K562 (cell line): ENCODE measurements at regions not wholly inside any gene's neighbourhood (a gene's known extent, or its start where the extent isn't known, plus 50 kb on each side); places are given as distances from the start of the nearest gene placed in this dataset.

Experiments used
- BACH1 ChIP-seq: fragments of 200-800 bp; sonication (Bioruptor generic); IDR thresholded peaks from 2 replicates; pipeline ENCODE4 v1.6.1; 2016; ENCODE audit warnings: missing genetic modification characterization, missing compliant biosample characterization
- BDP1 ChIP-seq: IDR thresholded peaks from 3 replicates; pipeline ENCODE4 v1.6.1; 2011; ENCODE audit not compliant: insufficient read length, insufficient read depth
- ESRRA ChIP-seq: fragments of 450-650 bp; IDR thresholded peaks from 2 replicates; pipeline ENCODE4 v1.6.1; 2014; ENCODE audit warnings: low read depth, mild to moderate bottlenecking, moderate library complexity, borderline replicate concordance
- HDAC1 ChIP-seq, 2 experiments: fragments of 450-650 bp; IDR thresholded peaks; 2 replicates each; pipeline ENCODE4 v1.6.1; 2016 to 2017; ENCODE audit warnings: inconsistent platforms in 1 of 2, mild to moderate bottlenecking in 1 of 2, moderate library complexity in 1 of 2
- HDAC2 ChIP-seq: fragments of 450-650 bp; IDR thresholded peaks from 2 replicates; pipeline ENCODE4 v1.6.1; 2016; ENCODE audit warnings: mild to moderate bottlenecking
- HOXB6 ChIP-seq: fragments of 250-450 bp; sonication (Bioruptor Pico); IDR thresholded peaks from 2 replicates; pipeline ENCODE4 v1.5.1; 2022; ENCODE audit warnings: mild to moderate bottlenecking, borderline replicate concordance
- JUND ChIP-seq, 2 experiments: IDR thresholded peaks; 2 replicates in 1 of 2; 3 replicates in 1 of 2; pipeline ENCODE4 v1.6.1; 2011; ENCODE audit warnings: borderline replicate concordance in 2 of 2, low read depth in 2 of 2, low read length in 2 of 2, improper control_type of control experiment in 1 of 2, missing biosample characterization in 1 of 2, missing genetic modification characterization in 1 of 2, missing genetic modification reagents in 1 of 2
- MEIS2 ChIP-seq: fragments of 450-650 bp; IDR thresholded peaks from 2 replicates; pipeline ENCODE4 v1.6.1; 2014; ENCODE audit warnings: mild to moderate bottlenecking; ENCODE audit not compliant: partially characterized antibody
- MTA1 ChIP-seq: fragments of 450-650 bp; IDR thresholded peaks from 2 replicates; pipeline ENCODE4 v1.6.1; 2017; ENCODE audit warnings: borderline replicate concordance
- NCOA6 ChIP-seq: fragments of 450-650 bp; IDR thresholded peaks from 2 replicates; pipeline ENCODE4 v1.6.1; 2017; ENCODE audit warnings: mild to moderate bottlenecking
- NFE2 ChIP-seq: IDR thresholded peaks from 2 replicates; pipeline ENCODE4 v1.6.1; 2014; ENCODE audit warnings: antibody characterized with exemption, low read depth
- RAD21 ChIP-seq, 2 experiments: fragments of 250-450 bp in 1 of 2; fragments of 450-650 bp in 1 of 2; sonication (Bioruptor Pico) in 1 of 2; formaldehyde crosslinking in 1 of 2; IDR thresholded peaks in 1 of 2; conservative IDR thresholded peaks in 1 of 2; 2 replicates each; pipeline versions ENCODE4 v1.4.0 to v1.8.0; 2020 to 2022; ENCODE audit warnings: mild to moderate bottlenecking in 2 of 2, moderate library complexity in 1 of 2
- SMARCC2 ChIP-seq: fragments of 450-650 bp; IDR thresholded peaks from 2 replicates; pipeline ENCODE4 v1.6.1; 2017; ENCODE audit warnings: antibody characterized with exemption, moderate library complexity, mild to moderate bottlenecking, low read depth
- TGIF2 ChIP-seq: sonication (generic); formaldehyde crosslinking; IDR thresholded peaks from 2 replicates; pipeline ENCODE4 v1.8.1; 2022; ENCODE audit warnings: mild to moderate bottlenecking, missing genetic modification reagents, moderate library complexity
- ZC3H4 ChIP-seq: sonication (generic); formaldehyde crosslinking; IDR thresholded peaks from 2 replicates; pipeline ENCODE4 v1.9.0; 2021; ENCODE audit warnings: missing genetic modification reagents, borderline replicate concordance
- TF ChIP-seq, protein P1 (sequence below): fragments of 250-450 bp; sonication (Bioruptor Pico); IDR thresholded peaks from 2 replicates; pipeline ENCODE4 v1.5.0; 2021; ENCODE audit warnings: mild to moderate bottlenecking, borderline replicate concordance

GRCh38 chr12:92075425-92075914 is 70.2 kb downstream of the BTG1 start (continued):
- TF ChIP-seq BACH1 (tag): no peak
- TF ChIP-seq MTA1: no peak
- TF ChIP-seq BDP1: no peak
- no peak for TF ChIP-seq JUND (IDR thresholded peaks at IDR 0.05; ENCODE audit: borderline replicate concordance, low read depth, low read length)
- peak; percentile 41; the same call in 1 of the 3 replicates for TF ChIP-seq JUND (tag; IDR thresholded peaks at IDR 0.05; ENCODE audit: borderline replicate concordance, low read depth, low read length)
- peak; percentile 63 for TF ChIP-seq NFE2
- no peak for TF ChIP-seq TGIF2
- no peak for TF ChIP-seq NCOA6
- TF ChIP-seq ZC3H4 (CRISPR knock-in tag): no peak
- TF ChIP-seq, protein P1, sequence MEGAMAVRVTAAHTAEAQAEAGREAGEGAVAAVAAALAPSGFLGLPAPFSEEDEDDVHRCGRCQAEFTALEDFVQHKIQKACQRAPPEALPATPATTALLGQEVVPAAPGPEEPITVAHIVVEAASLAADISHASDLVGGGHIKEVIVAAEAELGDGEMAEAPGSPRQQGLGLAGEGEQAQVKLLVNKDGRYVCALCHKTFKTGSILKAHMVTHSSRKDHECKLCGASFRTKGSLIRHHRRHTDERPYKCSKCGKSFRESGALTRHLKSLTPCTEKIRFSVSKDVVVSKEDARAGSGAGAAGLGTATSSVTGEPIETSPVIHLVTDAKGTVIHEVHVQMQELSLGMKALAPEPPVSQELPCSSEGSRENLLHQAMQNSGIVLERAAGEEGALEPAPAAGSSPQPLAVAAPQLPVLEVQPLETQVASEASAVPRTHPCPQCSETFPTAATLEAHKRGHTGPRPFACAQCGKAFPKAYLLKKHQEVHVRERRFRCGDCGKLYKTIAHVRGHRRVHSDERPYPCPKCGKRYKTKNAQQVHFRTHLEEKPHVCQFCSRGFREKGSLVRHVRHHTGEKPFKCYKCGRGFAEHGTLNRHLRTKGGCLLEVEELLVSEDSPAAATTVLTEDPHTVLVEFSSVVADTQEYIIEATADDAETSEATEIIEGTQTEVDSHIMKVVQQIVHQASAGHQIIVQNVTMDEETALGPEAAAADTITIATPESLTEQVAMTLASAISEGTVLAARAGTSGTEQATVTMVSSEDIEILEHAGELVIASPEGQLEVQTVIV: no peak
- peak; percentile 60; the same call in 1 of the 2 replicates for TF ChIP-seq ESRRA
- peak; percentile 94 for TF ChIP-seq MEIS2
- TF ChIP-seq HDAC2: peak; percentile 54; the same call in 1 of the 2 replicates
- peak; percentile 20; the same call in 1 of the 2 replicates for TF ChIP-seq SMARCC2
- TF ChIP-seq HOXB6 (CRISPR knock-in tag): no peak
- TF ChIP-seq RAD21 (CRISPR knock-in tag; conservative IDR thresholded peaks at IDR 0.05 in 1 of 2, IDR thresholded peaks at IDR 0.05 in 1 of 2): 0 out of 4 replicates have a peak, but pooled peaks of 1 of the 2 experiments have one; percentile 2
- TF ChIP-seq HDAC1 (IDR thresholded peaks at IDR 0.05): peak in 1 of 2 experiments; percentile 66; a peak in 1 of 4 replicates
